Neural progenitor cell (in vitro differentiated cells): ENCODE measurements at regions not wholly inside any gene's neighbourhood (a gene's known extent, or its start where the extent isn't known, plus 50 kb on each side); places are given as distances from the start of the nearest gene placed in this dataset.

Source experiments
- EZH2 ChIP-seq: fragments of 200-600 bp; sonication (generic); IDR thresholded peaks from 2 replicates; pipeline ENCODE4 v1.6.1; 2017; ENCODE audit warnings: antibody characterized with exemption, mild to moderate bottlenecking, moderate library complexity
- EZH2phosphoT487 ChIP-seq: fragments of 200-600 bp; sonication (generic); IDR thresholded peaks from 2 replicates; pipeline ENCODE4 v1.6.1; 2017; ENCODE audit warnings: antibody characterized with exemption
- TF ChIP-seq, protein P1 (sequence below): fragments of 200-600 bp; sonication (generic); IDR thresholded peaks from 2 replicates; pipeline ENCODE4 v1.5.1; 2017; ENCODE audit warnings: antibody characterized with exemption, mild to moderate bottlenecking

DNA sequence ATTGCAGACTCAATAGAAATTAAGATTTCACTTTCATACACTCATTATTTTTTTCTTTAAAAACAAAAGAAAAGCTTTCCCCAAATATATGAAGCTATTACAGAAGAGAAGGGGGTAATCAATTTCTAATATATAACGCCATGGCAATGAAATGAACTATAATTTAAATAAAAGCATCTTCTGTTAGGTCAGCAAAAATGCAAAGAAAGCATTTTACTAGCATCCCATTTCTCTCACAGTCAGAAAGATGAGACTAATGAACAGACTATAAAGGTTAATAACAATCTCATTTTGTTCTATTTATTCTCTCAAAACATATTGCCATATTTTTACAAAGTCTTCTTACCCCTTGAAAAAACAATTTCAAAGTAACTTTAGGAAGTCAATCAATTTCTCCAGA lies 89.0 kb downstream of the TRIML1 start:
- TF ChIP-seq, protein P1, sequence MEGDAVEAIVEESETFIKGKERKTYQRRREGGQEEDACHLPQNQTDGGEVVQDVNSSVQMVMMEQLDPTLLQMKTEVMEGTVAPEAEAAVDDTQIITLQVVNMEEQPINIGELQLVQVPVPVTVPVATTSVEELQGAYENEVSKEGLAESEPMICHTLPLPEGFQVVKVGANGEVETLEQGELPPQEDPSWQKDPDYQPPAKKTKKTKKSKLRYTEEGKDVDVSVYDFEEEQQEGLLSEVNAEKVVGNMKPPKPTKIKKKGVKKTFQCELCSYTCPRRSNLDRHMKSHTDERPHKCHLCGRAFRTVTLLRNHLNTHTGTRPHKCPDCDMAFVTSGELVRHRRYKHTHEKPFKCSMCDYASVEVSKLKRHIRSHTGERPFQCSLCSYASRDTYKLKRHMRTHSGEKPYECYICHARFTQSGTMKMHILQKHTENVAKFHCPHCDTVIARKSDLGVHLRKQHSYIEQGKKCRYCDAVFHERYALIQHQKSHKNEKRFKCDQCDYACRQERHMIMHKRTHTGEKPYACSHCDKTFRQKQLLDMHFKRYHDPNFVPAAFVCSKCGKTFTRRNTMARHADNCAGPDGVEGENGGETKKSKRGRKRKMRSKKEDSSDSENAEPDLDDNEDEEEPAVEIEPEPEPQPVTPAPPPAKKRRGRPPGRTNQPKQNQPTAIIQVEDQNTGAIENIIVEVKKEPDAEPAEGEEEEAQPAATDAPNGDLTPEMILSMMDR = no peak
- TF ChIP-seq EZH2phosphoT487 = no peak
- TF ChIP-seq EZH2 = no peak
